UCSD-AML1 (cell line): ENCODE measurements at regions not wholly inside any gene's neighbourhood (a gene's known extent, or its start where the extent isn't known, plus 50 kb on each side); places are given as distances from the start of the nearest gene placed in this dataset.
"Not testable (repeated sequence)": the region's sequence is repeated elsewhere in the genome, so short reads cannot be mapped to it uniquely, and the experiment has no call there.

Experiments used
- DNase-seq: peaks from one replicate; lab custom pipeline; 2025; ENCODE audit not compliant: unreplicated experiment; lab: John Stamatoyannopoulos, UW

GRCh38 chr10:42985436-42986316 is 91.2 kb upstream of the RET start:
- no peak for DNase-seq

GRCh38 chr10:42986633-42987032 is 90.2 kb upstream of the RET start:
- DNase-seq, result no peak

- DNase-seq, result peak; percentile 53
Observed at GRCh38 chr10:42987121-42987541, 89.7 kb upstream of the RET start.

- DNase-seq, result no peak
Observed at GRCh38 chr10:42987575-42987974, 89.3 kb upstream of the RET start.

GRCh38 chr10:42988069-42988468 is 88.8 kb upstream of the RET start:
- DNase-seq, result no peak

- peak; percentile 86 for DNase-seq
Observed at GRCh38 chr10:42988517-42989395, 88.1 kb upstream of the RET start.

GRCh38 chr10:42989481-42989921 is 87.4 kb upstream of the RET start:
- no peak for DNase-seq

- DNase-seq, result no peak
Observed at GRCh38 chr10:42990016-42990720, 86.7 kb upstream of the RET start.

- DNase-seq, result no peak
Observed at GRCh38 chr10:42990721-42991441, 86.0 kb upstream of the RET start.

- no peak for DNase-seq
Observed at GRCh38 chr10:42991442-42992098, 85.3 kb upstream of the RET start.

- no peak for DNase-seq
Observed at GRCh38 chr10:42992156-42992956, 84.5 kb upstream of the RET start.

GRCh38 chr10:42992957-42993390 is 83.9 kb upstream of the RET start:
- DNase-seq, result no peak

GRCh38 chr10:42994909-42995308 is 82.0 kb upstream of the RET start:
- DNase-seq, result not testable (repeated sequence)

- no peak for DNase-seq
Observed at GRCh38 chr10:42995537-42995936, 81.3 kb upstream of the RET start.

- DNase-seq, result no peak
Observed at GRCh38 chr10:42996588-42996987, 80.3 kb upstream of the RET start.

- no peak for DNase-seq
Observed at GRCh38 chr10:42997151-42997848, 79.6 kb upstream of the RET start.

GRCh38 chr10:42997849-42998165 is 79.1 kb upstream of the RET start:
- DNase-seq, result no peak

- no peak for DNase-seq
Observed at GRCh38 chr10:42998481-42999384, 78.1 kb upstream of the RET start.
